ENCODE measurements at regions not wholly inside any gene's neighbourhood (a gene's known extent, or its start where the extent isn't known, plus 50 kb on each side); places are given as distances from the start of the nearest gene placed in this dataset.

- TF ChIP-seq EZH2phosphoT487 (IDR thresholded peaks at IDR 0.05; ENCODE audit: low read depth, severe bottlenecking, unreplicated experiment) (no peak), CTCF (IDR thresholded peaks at IDR 0.05; ENCODE audit: poor library complexity) (no peak), EZH2 (IDR thresholded peaks at IDR 0.05; ENCODE audit: borderline replicate concordance) (no peak)
- Histone ChIP-seq H3K79me2 (no peaks in the 10 kb centered on the region), H3K4me1 (ENCODE audit: insufficient read depth) (no peaks in the 10 kb centered on the region), H3K27me3 (no peaks in the 10 kb centered on the region), H3K4me2 (no peak overlapping the region), H3K36me3 (replicated peaks; ENCODE audit: insufficient read depth, low read depth) (no peaks in the 10 kb centered on the region), H3K27ac (no peak overlapping the region), H2AFZ (no peak overlapping the region), H3K4me3 (no peak overlapping the region), H3K9me2 (replicated peaks; ENCODE audit: insufficient read depth) (no peaks in the 10 kb centered on the region), H3K9me3 (ENCODE audit: low read depth) (no peaks in the 10 kb centered on the region), H4K20me1 (ENCODE audit: insufficient read depth, poor library complexity, severe bottlenecking) (no peaks in the 10 kb centered on the region)
- whole genome bisulfite sequencing (ENCODE audit: low lambda C conversion rate, missing lambda C conversion rate): 58% methylated on average over 7 of the region's 7 CpGs
- DNase-seq (ENCODE audit: low spot score): no peak
Observed at GRCh38 chr13:105827111-105827809, 708.2 kb downstream of the EFNB2 start.

DNA sequence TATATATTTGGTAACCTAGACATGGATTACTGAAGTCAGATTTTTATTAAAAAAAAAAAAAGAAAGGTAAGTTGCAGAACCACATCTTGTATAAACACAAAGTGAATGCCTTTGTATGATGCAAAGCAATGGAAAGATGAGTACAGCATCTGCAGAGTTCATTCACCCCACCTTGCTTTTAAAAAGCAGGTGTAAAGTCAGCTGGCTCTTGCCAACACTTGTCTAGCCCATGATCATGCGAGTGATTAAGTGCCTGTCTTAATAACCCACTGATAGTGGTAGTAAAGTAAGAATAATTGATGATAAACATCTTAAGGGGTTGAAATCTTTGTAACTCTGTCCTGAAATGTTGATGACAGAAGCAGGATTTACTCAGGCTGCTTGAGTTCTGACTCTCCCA lies 710.4 kb downstream of the EFNB2 start:
- WGBS (ENCODE audit: low lambda C conversion rate, missing lambda C conversion rate): 73% methylated on average over 1 of the region's 1 CpG
- DNase-seq (ENCODE audit: low spot score): no peak
- no peaks in the 10 kb centered on the region for H3K9me2 ChIP-seq (replicated peaks; ENCODE audit: insufficient read depth)
- no peaks in the 10 kb centered on the region for H3K79me2 ChIP-seq
- H3K27ac ChIP-seq: no peak overlapping the region
- no peaks in the 10 kb centered on the region for H3K27me3 ChIP-seq
- no peaks in the 10 kb centered on the region for H4K20me1 ChIP-seq (ENCODE audit: insufficient read depth, poor library complexity, severe bottlenecking)
- no peaks in the 10 kb centered on the region for H3K36me3 ChIP-seq (replicated peaks; ENCODE audit: insufficient read depth, low read depth)
- H3K4me3 ChIP-seq: no peak overlapping the region
- H2AFZ ChIP-seq: no peak overlapping the region
- H3K4me2 ChIP-seq: no peak overlapping the region
- TF ChIP-seq CTCF (IDR thresholded peaks at IDR 0.05; ENCODE audit: poor library complexity) (no peak), EZH2phosphoT487 (IDR thresholded peaks at IDR 0.05; ENCODE audit: low read depth, severe bottlenecking, unreplicated experiment) (no peak), EZH2 (IDR thresholded peaks at IDR 0.05; ENCODE audit: borderline replicate concordance) (no peak)
- H3K4me1 ChIP-seq (ENCODE audit: insufficient read depth): no peaks in the 10 kb centered on the region
- H3K9me3 ChIP-seq (ENCODE audit: low read depth): no peaks in the 10 kb centered on the region

DNA sequence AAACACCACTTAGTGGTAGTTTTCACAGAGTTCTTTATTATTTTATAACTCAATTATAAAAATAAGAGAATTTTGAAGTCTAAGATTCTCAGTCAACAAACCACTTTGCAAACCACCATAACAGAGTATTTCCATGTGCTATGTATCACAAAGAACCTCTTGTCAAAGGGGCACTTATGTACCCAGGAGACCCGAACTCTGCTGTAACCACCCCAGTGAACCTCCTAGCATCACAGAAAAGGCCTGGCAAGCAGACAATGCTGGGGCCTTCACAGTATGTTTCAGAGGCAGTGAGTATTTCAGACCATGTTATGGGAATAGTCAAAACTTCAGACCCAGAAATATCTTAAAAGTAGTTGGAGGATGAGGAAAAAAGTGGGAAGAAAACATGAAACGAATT lies 714.1 kb downstream of the EFNB2 start:
- no peaks in the 10 kb centered on the region for H3K27me3 ChIP-seq
- WGBS (ENCODE audit: low lambda C conversion rate, missing lambda C conversion rate): 89% methylated on average over 2 of the region's 2 CpGs

DNA sequence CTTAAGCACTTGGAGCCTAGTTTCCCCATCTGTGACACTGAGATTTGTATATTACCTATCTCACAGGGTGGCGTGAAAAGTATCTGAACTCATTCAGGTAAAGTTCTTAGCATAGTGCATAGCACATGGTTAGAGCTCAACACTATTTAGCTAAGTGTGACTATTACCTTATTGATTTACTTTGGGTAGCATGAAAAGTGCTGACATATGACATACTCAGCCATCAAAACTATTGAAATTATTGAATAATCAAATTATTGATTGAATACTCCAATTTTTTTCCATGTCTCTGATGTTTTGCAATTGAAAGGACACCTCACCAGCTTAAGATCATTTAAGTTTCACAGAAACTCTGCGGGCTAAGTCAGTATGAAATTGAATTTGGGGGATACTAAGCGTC lies 715.0 kb downstream of the EFNB2 start:
- H3K79me2 ChIP-seq: no peaks in the 10 kb centered on the region
- WGBS (ENCODE audit: low lambda C conversion rate, missing lambda C conversion rate): 67% methylated on average over 3 of the region's 3 CpGs
- TF ChIP-seq EZH2 (IDR thresholded peaks at IDR 0.05; ENCODE audit: borderline replicate concordance) (no peak), CTCF (IDR thresholded peaks at IDR 0.05; ENCODE audit: poor library complexity) (no peak), EZH2phosphoT487 (IDR thresholded peaks at IDR 0.05; ENCODE audit: low read depth, severe bottlenecking, unreplicated experiment) (no peak)

More for the DNA sequence above, 714.1 kb downstream of the EFNB2 start:
- Histone ChIP-seq H3K36me3 (replicated peaks; ENCODE audit: insufficient read depth, low read depth) (no peaks in the 10 kb centered on the region), H2AFZ (no peak overlapping the region), H3K4me1 (ENCODE audit: insufficient read depth) (peaks cover 4% of the 10 kb centered on the region), H3K79me2 (no peaks in the 10 kb centered on the region), H3K9me2 (replicated peaks; ENCODE audit: insufficient read depth) (no peaks in the 10 kb centered on the region), H3K27ac (no peak overlapping the region), H3K9me3 (ENCODE audit: low read depth) (no peaks in the 10 kb centered on the region), H3K4me2 (no peak overlapping the region), H3K4me3 (no peak overlapping the region), H4K20me1 (ENCODE audit: insufficient read depth, poor library complexity, severe bottlenecking) (no peaks in the 10 kb centered on the region)
- DNase-seq (ENCODE audit: low spot score): no peak
- TF ChIP-seq EZH2phosphoT487 (IDR thresholded peaks at IDR 0.05; ENCODE audit: low read depth, severe bottlenecking, unreplicated experiment) (no peak), EZH2 (IDR thresholded peaks at IDR 0.05; ENCODE audit: borderline replicate concordance) (no peak)

More for the DNA sequence above, 715.0 kb downstream of the EFNB2 start:
- H2AFZ ChIP-seq: no peak overlapping the region
- no peaks in the 10 kb centered on the region for H3K36me3 ChIP-seq (replicated peaks; ENCODE audit: insufficient read depth, low read depth)
- H3K9me2 ChIP-seq (replicated peaks; ENCODE audit: insufficient read depth): no peaks in the 10 kb centered on the region
- no peaks in the 10 kb centered on the region for H4K20me1 ChIP-seq (ENCODE audit: insufficient read depth, poor library complexity, severe bottlenecking)
- H3K27me3 ChIP-seq: no peaks in the 10 kb centered on the region
- H3K4me1 ChIP-seq (ENCODE audit: insufficient read depth): peaks cover 4% of the 10 kb centered on the region
- no peak overlapping the region for H3K27ac ChIP-seq
- H3K9me3 ChIP-seq (ENCODE audit: low read depth): no peaks in the 10 kb centered on the region
- DNase-seq (ENCODE audit: low spot score): no peak
- H3K4me3 ChIP-seq: no peak overlapping the region
- no peak overlapping the region for H3K4me2 ChIP-seq

Data from hepatocyte (in vitro differentiated cells).